ENCODE measurements at regions not wholly inside any gene's neighbourhood (a gene's known extent, or its start where the extent isn't known, plus 50 kb on each side); places are given as distances from the start of the nearest gene placed in this dataset.

DNA sequence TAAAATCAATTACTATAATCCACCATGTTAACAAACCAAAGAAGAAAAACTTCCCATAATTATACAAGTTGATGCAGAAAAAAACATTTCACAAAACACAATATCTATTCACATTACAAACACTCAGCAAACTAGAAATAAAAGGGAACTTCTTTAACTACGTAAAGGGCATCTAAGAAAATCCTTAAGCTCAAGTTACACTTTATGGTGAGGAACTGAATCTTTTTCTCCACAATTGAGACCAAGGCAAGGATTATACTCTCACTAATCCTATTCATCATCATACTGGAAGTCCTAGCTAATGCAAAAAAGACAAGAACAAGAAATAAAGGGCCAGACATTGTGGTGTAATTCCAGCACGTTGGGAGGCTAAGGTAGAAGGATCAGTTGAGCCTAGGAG is 159.9 kb downstream of the ZNF365 start (continued):
- TF ChIP-seq REST (IDR thresholded peaks at IDR 0.05; ENCODE audit: low read depth, low read length) (no peak), SIN3A (IDR thresholded peaks at IDR 0.05; ENCODE audit: borderline replicate concordance, low read depth, low read length) (no peak), MEF2A (IDR thresholded peaks at IDR 0.05; ENCODE audit: borderline replicate concordance, low read depth) (no peak)

GRCh38 chr10:62538606-62539005 is 164.4 kb downstream of the ZNF365 start:
- TF ChIP-seq, protein P1, sequence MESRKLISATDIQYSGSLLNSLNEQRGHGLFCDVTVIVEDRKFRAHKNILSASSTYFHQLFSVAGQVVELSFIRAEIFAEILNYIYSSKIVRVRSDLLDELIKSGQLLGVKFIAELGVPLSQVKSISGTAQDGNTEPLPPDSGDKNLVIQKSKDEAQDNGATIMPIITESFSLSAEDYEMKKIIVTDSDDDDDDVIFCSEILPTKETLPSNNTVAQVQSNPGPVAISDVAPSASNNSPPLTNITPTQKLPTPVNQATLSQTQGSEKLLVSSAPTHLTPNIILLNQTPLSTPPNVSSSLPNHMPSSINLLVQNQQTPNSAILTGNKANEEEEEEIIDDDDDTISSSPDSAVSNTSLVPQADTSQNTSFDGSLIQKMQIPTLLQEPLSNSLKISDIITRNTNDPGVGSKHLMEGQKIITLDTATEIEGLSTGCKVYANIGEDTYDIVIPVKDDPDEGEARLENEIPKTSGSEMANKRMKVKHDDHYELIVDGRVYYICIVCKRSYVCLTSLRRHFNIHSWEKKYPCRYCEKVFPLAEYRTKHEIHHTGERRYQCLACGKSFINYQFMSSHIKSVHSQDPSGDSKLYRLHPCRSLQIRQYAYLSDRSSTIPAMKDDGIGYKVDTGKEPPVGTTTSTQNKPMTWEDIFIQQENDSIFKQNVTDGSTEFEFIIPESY (IDR thresholded peaks at IDR 0.05; ENCODE audit: borderline replicate concordance, low read depth): no peak
- no peak for TF ChIP-seq RAD21 (IDR thresholded peaks at IDR 0.05; ENCODE audit: low read length)
- TF ChIP-seq NRF1 (IDR thresholded peaks at IDR 0.05; ENCODE audit: low read depth, low read length): no peak
- no peak for TF ChIP-seq TCF12 (IDR thresholded peaks at IDR 0.05)
- TF ChIP-seq TAF1 (IDR thresholded peaks at IDR 0.05; ENCODE audit: borderline replicate concordance, low read depth, low read length): no peak
- TF ChIP-seq, protein P2, sequence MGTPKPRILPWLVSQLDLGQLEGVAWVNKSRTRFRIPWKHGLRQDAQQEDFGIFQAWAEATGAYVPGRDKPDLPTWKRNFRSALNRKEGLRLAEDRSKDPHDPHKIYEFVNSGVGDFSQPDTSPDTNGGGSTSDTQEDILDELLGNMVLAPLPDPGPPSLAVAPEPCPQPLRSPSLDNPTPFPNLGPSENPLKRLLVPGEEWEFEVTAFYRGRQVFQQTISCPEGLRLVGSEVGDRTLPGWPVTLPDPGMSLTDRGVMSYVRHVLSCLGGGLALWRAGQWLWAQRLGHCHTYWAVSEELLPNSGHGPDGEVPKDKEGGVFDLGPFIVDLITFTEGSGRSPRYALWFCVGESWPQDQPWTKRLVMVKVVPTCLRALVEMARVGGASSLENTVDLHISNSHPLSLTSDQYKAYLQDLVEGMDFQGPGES (IDR thresholded peaks at IDR 0.05; ENCODE audit: low read depth, low read length): no peak
- no peak for TF ChIP-seq FOXJ3 (CRISPR knock-in tag; IDR thresholded peaks at IDR 0.05)
- TF ChIP-seq SMC3 (IDR thresholded peaks at IDR 0.05; ENCODE audit: low read depth, low read length): no peak
- no peak for TF ChIP-seq FOXM1 (IDR thresholded peaks at IDR 0.05; ENCODE audit: low read depth)
- TF ChIP-seq JUND (IDR thresholded peaks at IDR 0.05): no peak
- no peak for TF ChIP-seq MAX (IDR thresholded peaks at IDR 0.05; ENCODE audit: low read depth)
- no peak for TF ChIP-seq POLR2AphosphoS5 (IDR thresholded peaks at IDR 0.05; ENCODE audit: low read depth, low read length)
- Histone ChIP-seq H3K79me2 (ENCODE audit: insufficient read depth) (no peaks in the 10 kb centered on the region), H3K9me2 (no peaks in the 10 kb centered on the region), H3F3A (replicated peaks; ENCODE audit: insufficient read depth) (no peaks in the 10 kb centered on the region), H3K27me3 (ENCODE audit: insufficient read depth) (no peaks in the 10 kb centered on the region), H3K9me3 (no peaks in the 10 kb centered on the region), H3K4me2 (no peak overlapping the region), H3K4me1 (ENCODE audit: control insufficient read depth in 1 of 2, insufficient read depth in 2 of 2, low read depth in 1 of 2, low read length in 1 of 2) (no peaks in the 10 kb centered on the region), H3K27ac (ENCODE audit: low read depth in 2 of 2, low read length in 1 of 2) (no peak overlapping the region), H3K9ac (no peak overlapping the region), H3K36me3 (replicated peaks in 1 of 2; ENCODE audit: control insufficient read depth in 1 of 2, insufficient read depth in 2 of 2, low read length in 1 of 2) (no peaks in the 10 kb centered on the region), H4K20me1 (ENCODE audit: insufficient read depth) (no peaks in the 10 kb centered on the region), H3K4me3 (ENCODE audit: low read depth in 2 of 2, low read length in 1 of 2) (no peak overlapping the region), H2AFZ (ENCODE audit: low read depth) (no peak overlapping the region)
- no peak for DNase-seq
- WGBS (ENCODE audit: low lambda C conversion rate): 69% methylated on average over 6 of the region's 6 CpGs
- CTCF ChIA-PET: no interaction called here
- POLR2A ChIA-PET: no interaction called here

Measured in SK-N-SH (cell line).